Spinal cord (tissue), 9 donors: ENCODE measurements at regions not wholly inside any gene's neighbourhood (a gene's known extent, or its start where the extent isn't known, plus 50 kb on each side); places are given as distances from the start of the nearest gene placed in this dataset.

ENCODE experiments used
- DNase-seq, 6 donors: peaks; one replicate each; pipeline versions ENCODE4 v3.0.0 to v3.0.0-alpha.2; 2013 to 2015; ENCODE audit warnings: low spot score in 6 of 6, low read depth in 4 of 6
- H3K27ac ChIP-seq: one replicate; pipeline ENCODE4 v1.5.1; 2013; ENCODE audit warnings: low read depth, low read length, control low read depth
- H3K27me3 ChIP-seq: one replicate; pipeline ENCODE4 v1.6.1; 2013; ENCODE audit warnings: low read length; ENCODE audit not compliant: control insufficient read depth, insufficient read depth
- H3K36me3 ChIP-seq: one replicate; pipeline ENCODE4 v1.6.1; 2013; ENCODE audit warnings: low read length; ENCODE audit not compliant: control insufficient read depth, insufficient read depth
- H3K4me1 ChIP-seq: one replicate; pipeline ENCODE4 v1.6.1; 2013; ENCODE audit warnings: low read length; ENCODE audit not compliant: control insufficient read depth, insufficient read depth
- H3K4me3 ChIP-seq: one replicate; pipeline ENCODE4 v1.5.1; 2013; ENCODE audit warnings: low read depth, low read length, control low read depth
- H3K9me3 ChIP-seq: one replicate; pipeline ENCODE4 v1.6.1; 2013; ENCODE audit warnings: low read length; ENCODE audit not compliant: control insufficient read depth, insufficient read depth
- WGBS: methylation state at CpG from one replicate; pipeline ENCODE4 v1.1.5; 2013; ENCODE audit warnings: missing lambda C conversion rate; ENCODE audit not compliant: insufficient coverage; 5-methylcytosine and 5-hydroxymethylcytosine counted together
- donor health status: healthy.

DNA sequence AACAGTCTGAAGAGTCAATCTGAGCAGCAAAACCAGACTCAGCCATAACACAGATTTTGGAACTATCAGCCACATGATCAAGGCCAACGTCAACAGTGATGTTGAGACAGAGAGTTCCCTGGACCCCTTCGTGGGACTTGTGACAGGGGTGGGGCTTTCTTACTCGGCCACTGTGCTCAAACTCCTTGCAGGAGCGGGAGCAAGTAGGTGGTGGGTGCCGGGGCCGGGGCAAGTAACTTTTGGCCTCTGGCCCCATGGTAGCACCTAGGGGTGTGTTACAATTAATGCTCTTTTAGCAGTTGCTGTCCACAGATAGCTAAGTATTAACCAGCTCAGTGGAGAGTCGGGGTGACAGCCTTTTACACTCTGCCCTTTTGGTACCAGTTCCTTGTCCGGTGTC is 384.4 kb downstream of the NUAK1 start:
- no peaks in the 10 kb centered on the region for H3K27me3 ChIP-seq
- H3K4me1 ChIP-seq = peaks cover under 1% of the 10 kb centered on the region
- H3K36me3 ChIP-seq = no peaks in the 10 kb centered on the region
- H3K27ac ChIP-seq = no peak overlapping the region
- no peak overlapping the region for H3K4me3 ChIP-seq
- no peak for DNase-seq
- 89% methylated on average over 5 of the region's 8 CpGs for WGBS
- no peaks in the 10 kb centered on the region for H3K9me3 ChIP-seq

DNA sequence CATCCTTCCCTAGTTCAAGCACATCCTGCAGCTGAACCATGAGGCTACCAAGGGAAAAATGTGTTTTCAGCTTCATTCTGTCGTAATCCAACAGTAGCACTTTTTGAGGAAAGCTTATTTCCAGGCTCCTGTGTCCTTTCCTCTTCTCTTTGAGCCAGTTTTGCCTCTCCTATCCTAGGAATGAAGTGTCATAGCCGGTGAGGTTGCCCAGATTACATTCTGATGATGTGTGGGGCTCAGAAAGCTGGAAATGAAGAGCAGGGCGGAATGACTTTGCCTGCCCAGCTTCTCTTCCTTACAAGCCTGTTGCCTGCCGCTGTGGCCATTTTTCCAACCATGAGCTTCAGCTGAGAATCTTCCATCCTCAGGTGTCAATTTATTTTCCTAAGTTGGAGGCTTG is 381.8 kb downstream of the NUAK1 start:
- WGBS = 40% methylated on average over 2 of the region's 4 CpGs
- H3K4me3 ChIP-seq = no peak overlapping the region
- no peaks in the 10 kb centered on the region for H3K27me3 ChIP-seq
- H3K36me3 ChIP-seq = no peaks in the 10 kb centered on the region
- no peak for DNase-seq
- no peaks in the 10 kb centered on the region for H3K4me1 ChIP-seq
- no peaks in the 10 kb centered on the region for H3K9me3 ChIP-seq
- H3K27ac ChIP-seq = no peak overlapping the region

DNA sequence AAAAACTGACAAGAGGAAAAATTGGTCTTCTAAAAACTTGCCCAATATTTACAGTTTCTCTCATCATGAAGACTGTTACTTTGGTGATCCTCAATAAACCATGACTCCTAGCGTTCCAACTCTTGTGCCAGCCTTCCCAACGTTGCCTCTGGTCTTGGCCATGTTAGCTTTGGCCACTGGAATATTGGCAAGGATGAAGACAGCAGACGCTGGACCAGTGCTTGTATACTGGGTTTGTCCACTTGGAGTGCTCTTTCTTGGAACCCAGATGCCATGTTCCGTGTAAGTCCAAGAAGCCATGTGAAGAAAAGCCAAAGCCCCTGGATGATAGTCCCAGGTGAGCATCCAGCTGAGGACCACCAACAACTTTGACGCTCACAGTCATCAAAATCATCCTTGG is 379.6 kb downstream of the NUAK1 start:
- WGBS = 85% methylated on average over 4 of the region's 5 CpGs
- Histone ChIP-seq H3K9me3 (peaks cover 2% of the 10 kb centered on the region), H3K4me3 (no peak overlapping the region), H3K36me3 (no peaks in the 10 kb centered on the region), H3K27ac (no peak overlapping the region), H3K27me3 (no peaks in the 10 kb centered on the region), H3K4me1 (no peaks in the 10 kb centered on the region)
- no peak for DNase-seq

DNA sequence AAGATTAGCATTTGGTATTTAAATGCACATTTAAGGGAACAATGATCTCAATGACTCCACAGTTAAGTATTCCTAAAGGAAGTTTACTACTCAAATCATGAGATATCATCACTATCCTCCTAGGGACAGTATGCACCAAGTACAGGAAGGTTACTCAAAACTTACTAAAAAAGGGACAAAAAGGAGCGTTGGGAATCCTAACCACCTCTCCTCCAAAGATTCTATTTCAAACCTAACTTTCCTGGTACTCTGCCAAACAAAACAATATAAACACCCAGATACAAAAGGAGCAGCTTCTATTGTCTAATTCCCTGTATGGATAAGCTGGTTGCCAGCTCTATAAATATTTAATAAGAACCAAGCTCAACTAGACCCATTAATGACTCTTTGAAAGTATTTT is 377.7 kb downstream of the NUAK1 start:
- H3K9me3 ChIP-seq = peaks cover 2% of the 10 kb centered on the region
- WGBS = no CpG with 5 or more reads among the region's 1 CpG
- no peak overlapping the region for H3K27ac ChIP-seq
- no peak overlapping the region for H3K4me3 ChIP-seq
- DNase-seq = no peak
- H3K36me3 ChIP-seq = no peaks in the 10 kb centered on the region
- no peaks in the 10 kb centered on the region for H3K27me3 ChIP-seq
- no peaks in the 10 kb centered on the region for H3K4me1 ChIP-seq

GRCh38 chr12:105764216-105764835 is 374.4 kb downstream of the NUAK1 start:
- Histone ChIP-seq H3K36me3 (no peaks in the 10 kb centered on the region), H3K9me3 (peaks cover 2% of the 10 kb centered on the region), H3K4me1 (no peaks in the 10 kb centered on the region), H3K4me3 (no peak overlapping the region), H3K27me3 (no peaks in the 10 kb centered on the region), H3K27ac (no peak overlapping the region)
- WGBS = 92% methylated on average over 4 of the region's 10 CpGs
- DNase-seq = no peak

DNA sequence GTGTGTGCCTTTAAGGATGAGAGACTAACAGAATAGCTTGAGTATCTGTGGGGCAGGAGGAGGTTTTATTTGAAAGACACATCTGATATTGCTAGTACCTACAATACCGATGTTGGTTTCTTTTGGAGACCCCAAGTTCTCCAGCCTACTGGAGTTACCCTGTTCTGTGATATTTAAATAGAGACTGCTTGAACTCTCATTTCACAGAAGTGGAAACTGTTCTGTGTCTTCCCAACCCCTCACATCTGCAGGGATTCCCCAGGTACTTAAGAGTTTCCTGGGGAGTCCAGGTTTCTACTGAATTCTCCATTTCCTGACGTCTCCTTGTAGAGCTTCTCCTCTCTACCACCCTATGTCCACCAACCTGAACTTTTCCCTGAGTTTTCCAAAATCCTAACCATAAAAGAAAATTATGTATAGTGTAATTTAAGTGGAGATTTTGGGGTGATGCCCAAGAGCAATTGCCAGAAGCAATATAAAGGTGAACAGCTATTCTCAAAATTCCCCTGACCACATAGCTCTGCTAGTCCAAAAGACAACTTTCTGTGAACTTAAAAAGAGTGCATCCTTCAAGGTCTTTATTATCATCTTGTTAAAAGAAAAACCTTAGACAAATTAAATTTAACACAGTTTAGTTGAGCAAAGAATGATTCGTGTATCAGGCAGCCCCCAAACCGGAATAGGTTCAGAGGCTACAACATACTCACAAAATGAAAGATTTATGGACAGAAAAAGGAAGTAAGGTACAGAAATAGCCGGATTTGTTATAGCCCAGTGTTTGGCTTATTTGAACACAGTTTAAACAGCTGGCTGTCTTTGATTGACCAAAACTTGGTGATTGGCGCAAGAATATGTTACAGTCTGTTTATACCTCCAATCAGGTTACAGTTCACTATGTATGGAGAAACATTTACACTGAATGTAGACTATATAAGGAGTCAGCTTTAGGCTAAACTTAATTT is 373.4 kb downstream of the NUAK1 start:
- Histone ChIP-seq H3K4me1 (no peaks in the 10 kb centered on the region), H3K27me3 (no peaks in the 10 kb centered on the region), H3K9me3 (peaks cover 2% of the 10 kb centered on the region), H3K27ac (no peak overlapping the region), H3K4me3 (no peak overlapping the region), H3K36me3 (no peaks in the 10 kb centered on the region)
- WGBS = 57% methylated on average over 1 of the region's 6 CpGs
- no peak for DNase-seq

DNA sequence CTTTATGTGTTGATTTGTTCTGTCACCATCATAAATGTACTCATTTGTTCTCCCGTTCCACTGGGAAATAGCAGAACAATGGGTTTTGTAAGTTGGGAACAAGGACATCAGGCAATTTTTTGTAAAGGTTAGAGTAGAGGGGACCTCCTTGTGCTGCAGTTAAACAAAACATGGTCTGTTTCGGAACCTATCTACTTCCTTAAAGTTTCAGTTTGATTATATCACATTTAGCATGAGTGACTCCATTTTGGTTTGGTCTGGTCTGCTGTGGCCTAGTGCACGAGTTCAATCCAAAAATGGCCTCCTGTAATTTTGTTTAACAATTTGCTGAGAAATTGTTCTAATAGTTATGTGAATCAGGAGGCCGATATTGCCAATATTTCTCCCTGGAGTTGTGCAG is 372.7 kb downstream of the NUAK1 start:
- Histone ChIP-seq H3K27ac (no peak overlapping the region), H3K9me3 (peaks cover 2% of the 10 kb centered on the region), H3K27me3 (no peaks in the 10 kb centered on the region), H3K36me3 (no peaks in the 10 kb centered on the region), H3K4me3 (no peak overlapping the region), H3K4me1 (no peaks in the 10 kb centered on the region)
- no CpG with 5 or more reads among the region's 4 CpGs for WGBS
- DNase-seq = no peak

DNA sequence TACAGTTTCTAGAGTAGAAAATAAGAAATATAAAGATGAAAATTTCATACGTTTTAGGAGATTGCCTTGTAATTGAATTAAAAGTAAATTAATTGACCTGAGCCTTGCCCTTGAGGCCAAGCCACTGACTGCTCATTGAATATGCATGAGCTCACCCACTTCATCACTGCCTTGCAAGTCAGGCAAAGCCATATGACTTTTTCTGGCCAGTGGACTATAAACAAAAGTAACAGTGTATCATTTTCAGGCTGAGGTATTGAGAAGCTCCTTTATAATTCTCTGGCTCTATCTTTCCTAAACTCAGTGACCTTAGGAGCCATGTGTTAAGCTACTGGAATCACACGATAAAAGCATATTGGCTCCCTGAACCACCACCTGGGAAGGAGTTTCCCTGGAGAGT is 369.3 kb downstream of the NUAK1 start:
- peak in 1 of 6 donors; percentile 32 for DNase-seq
- no peak overlapping the region for H3K27ac ChIP-seq
- H3K36me3 ChIP-seq = no peaks in the 10 kb centered on the region
- H3K9me3 ChIP-seq = no peaks in the 10 kb centered on the region
- no peaks in the 10 kb centered on the region for H3K27me3 ChIP-seq
- H3K4me1 ChIP-seq = peaks cover 17% of the 10 kb centered on the region
- no peak overlapping the region for H3K4me3 ChIP-seq
- WGBS = no CpG with 5 or more reads among the region's 2 CpGs

DNA sequence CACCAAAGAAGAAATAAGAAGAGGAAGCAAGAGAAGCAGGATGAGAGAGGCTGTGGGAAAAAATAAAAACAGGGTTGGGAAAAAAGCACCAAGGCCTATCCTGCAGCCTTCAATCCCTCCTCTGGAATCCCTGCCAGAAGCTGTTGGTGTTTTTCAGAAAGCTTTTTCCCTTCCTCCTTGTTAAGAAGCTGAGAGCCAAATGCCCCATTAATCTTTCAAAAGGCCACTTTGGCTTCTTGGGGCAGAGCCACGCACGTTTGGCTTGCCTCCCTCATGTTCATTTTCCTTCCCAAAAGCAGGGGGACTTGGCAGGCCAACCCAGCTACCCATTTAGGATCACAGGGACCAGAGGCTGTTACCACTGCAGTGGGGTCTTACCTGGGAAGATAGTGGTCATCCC is 365.3 kb downstream of the NUAK1 start:
- Histone ChIP-seq H3K27me3 (no peaks in the 10 kb centered on the region), H3K36me3 (no peaks in the 10 kb centered on the region), H3K9me3 (no peaks in the 10 kb centered on the region), H3K4me1 (peaks cover 17% of the 10 kb centered on the region), H3K4me3 (no peak overlapping the region), H3K27ac (peak overlapping the region; percentile 43)
- peak; percentile 63 to 89 (median 76) for DNase-seq
- WGBS = 0% methylated on average over 2 of the region's 2 CpGs

GRCh38 chr12:105774037-105774436 is 364.7 kb downstream of the NUAK1 start:
- Histone ChIP-seq H3K4me3 (no peak overlapping the region), H3K36me3 (no peaks in the 10 kb centered on the region), H3K27me3 (no peaks in the 10 kb centered on the region), H3K9me3 (no peaks in the 10 kb centered on the region), H3K4me1 (peaks cover 17% of the 10 kb centered on the region), H3K27ac (no peak overlapping the region)
- no CpG with 5 or more reads among the region's 5 CpGs for WGBS
- DNase-seq = no peak
